NT2/D1 (cell line): ENCODE measurements at regions not wholly inside any gene's neighbourhood (a gene's known extent, or its start where the extent isn't known, plus 50 kb on each side); places are given as distances from the start of the nearest gene placed in this dataset.

ENCODE experiments used
- SUZ12 ChIP-seq: IDR thresholded peaks from 2 replicates; pipeline ENCODE4 v1.6.1; 2011; ENCODE audit not compliant: insufficient read length, insufficient read depth; ENCODE audit errors: extremely low read depth
- YY1 ChIP-seq: IDR thresholded peaks from 2 replicates; pipeline ENCODE4 v1.6.1; 2011; ENCODE audit not compliant: insufficient read length, insufficient read depth
- ZNF274 ChIP-seq: IDR thresholded peaks from 2 replicates; pipeline ENCODE4 v1.6.1; 2011; ENCODE audit warnings: mild to moderate bottlenecking, low read depth, low read length

DNA sequence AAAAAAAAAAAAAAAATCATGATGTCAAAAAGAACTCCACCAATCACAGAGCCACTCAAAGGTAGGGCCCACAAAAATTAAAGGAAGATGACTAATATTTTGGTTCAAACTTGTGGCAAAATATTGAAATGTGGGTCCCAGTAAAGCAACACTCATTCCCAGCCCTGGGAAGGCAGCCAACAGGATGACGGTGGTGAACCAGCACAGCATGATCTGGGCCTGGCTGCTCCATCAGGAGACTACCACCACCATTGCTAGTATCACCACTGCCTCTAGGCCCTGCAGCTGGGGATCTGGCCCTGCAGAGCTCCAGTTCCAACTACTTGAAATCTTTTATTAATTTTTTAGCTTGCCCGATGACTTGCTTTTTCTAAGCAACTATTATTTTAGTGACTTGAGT is 206.8 kb upstream of the ITGA1 start:
- no peak for TF ChIP-seq ZNF274
- no peak for TF ChIP-seq YY1
- no peak for TF ChIP-seq SUZ12
